Transverse colon (tissue), 4 donors: ENCODE measurements at regions not wholly inside any gene's neighbourhood (a gene's known extent, or its start where the extent isn't known, plus 50 kb on each side); places are given as distances from the start of the nearest gene placed in this dataset.

Experiments
- DNase-seq: peaks from one replicate; pipeline ENCODE4 v3.0.0-alpha.2; 2019
- H3K27ac ChIP-seq, 4 donors: fragments of 200-600 bp; sonication (generic); 2 replicates each; pipeline ENCODE4 v1.5.1; 2016 to 2018; ENCODE audit warnings: inconsistent platforms in 4 of 4
- H3K27me3 ChIP-seq: fragments of 200-600 bp; sonication (generic); 2 replicates; pipeline ENCODE4 v1.5.1; 2017; ENCODE audit warnings: inconsistent platforms
- H3K36me3 ChIP-seq, 4 donors: fragments of 200-600 bp; sonication (generic); 2 replicates each; pipeline ENCODE4 v1.5.1; 2017 to 2019; ENCODE audit warnings: inconsistent platforms in 4 of 4
- H3K4me1 ChIP-seq, 4 donors: fragments of 200-600 bp; sonication (generic); 2 replicates each; pipeline ENCODE4 v1.5.1; 2017 to 2020; ENCODE audit warnings: inconsistent platforms in 4 of 4
- H3K4me3 ChIP-seq, 4 donors: fragments of 200-600 bp; sonication (generic); 1 replicate in 1 of 4; 2 replicates in 3 of 4; pipeline versions ENCODE4 v1.5.1 to v1.6.1; 2017 to 2019; ENCODE audit warnings: inconsistent platforms in 4 of 4
- H3K9me3 ChIP-seq, 2 donors: fragments of 200-600 bp; sonication (generic); 2 replicates each; pipeline ENCODE4 v1.5.1; 2017 to 2019; ENCODE audit warnings: inconsistent platforms in 2 of 2
- CTCF ChIP-seq, 5 experiments: fragments of 200-600 bp in 3 of 5; fragments of 450-650 bp in 2 of 5; sonication (generic) in 3 of 5; IDR thresholded peaks; 1 replicate in 2 of 5; 2 replicates in 3 of 5; pipeline ENCODE4 v1.5.1; 2016 to 2017; ENCODE audit warnings: antibody characterized with exemption in 5 of 5, inconsistent platforms in 3 of 5, mild to moderate bottlenecking in 2 of 5, moderate library complexity in 1 of 5
- EP300 ChIP-seq: sonication (generic); formaldehyde crosslinking; IDR thresholded peaks from one replicate; pipeline ENCODE4 v1.6.1; 2017; ENCODE audit warnings: antibody characterized with exemption, low read depth
- POLR2A ChIP-seq: fragments of 450-650 bp; IDR thresholded peaks from one replicate; pipeline ENCODE4 v1.6.1; 2016; ENCODE audit warnings: antibody characterized with exemption, mild to moderate bottlenecking, moderate library complexity
- POLR2AphosphoS5 ChIP-seq, 3 donors: sonication (generic); formaldehyde crosslinking; IDR thresholded peaks; one replicate each; pipeline ENCODE4 v1.6.1; 2016; ENCODE audit warnings: antibody characterized with exemption in 3 of 3
- WGBS, 2 donors: methylation state at CpG; one replicate each; pipeline ENCODE4 v1.1.5; 2018; ENCODE audit warnings: low coverage in 1 of 2; 5-methylcytosine and 5-hydroxymethylcytosine counted together
- in situ Hi-C, 4 donors: fragments of 200-750 bp; cut with MboI; loops; one replicate each; pipeline versions ENCODE4 v1.15.0 to v1.15.1; 2017; ENCODE audit warnings: low sequenced_read_pairs in 3 of 4, low pct_ligation_motif_present in 1 of 4, low pct_unique_long_range_greater_than_20kb in 1 of 4
- intact Hi-C: fragments of 100-400 bp; cut with DNase I; formaldehyde crosslinking; loops from one replicate; pipeline ENCODE4 v1.15.1; 2023; ENCODE audit warnings: low total_unique reads

GRCh38 chr10:71031026-71031425 lies 142.7 kb upstream of the PCBD1 start:
- TF ChIP-seq POLR2A (no peak), POLR2AphosphoS5 (IDR thresholded peaks at IDR 0.05) (no peak), CTCF (IDR thresholded peaks at IDR 0.05) (no peak)
- no peak for DNase-seq
- intact Hi-C loops (no loop called here), in situ Hi-C loops (no loop called here)
- Histone ChIP-seq H3K27me3 (no peaks in the 10 kb centered on the region), H3K4me1 (no peaks in the 10 kb centered on the region), H3K9me3 (no peaks in the 10 kb centered on the region), H3K4me3 (no peak overlapping the region), H3K27ac (no peak overlapping the region), H3K36me3 (no peaks in the 10 kb centered on the region)
- 73% methylated on average over 4 of the region's 4 CpGs; no CpG with 5 or more reads in 1 of the 2 donors for WGBS, 2 donors

GRCh38 chr10:71031603-71032002 lies 143.2 kb upstream of the PCBD1 start:
- Histone ChIP-seq H3K36me3 (no peaks in the 10 kb centered on the region), H3K27ac (no peak overlapping the region), H3K9me3 (no peaks in the 10 kb centered on the region), H3K27me3 (no peaks in the 10 kb centered on the region), H3K4me3 (no peak overlapping the region), H3K4me1 (no peaks in the 10 kb centered on the region)
- TF ChIP-seq EP300 (no peak), CTCF (IDR thresholded peaks at IDR 0.05) (no peak), POLR2AphosphoS5 (IDR thresholded peaks at IDR 0.05) (no peak), POLR2A (no peak)
- 46 to 100% methylated on average over 1 to 2 of the region's 2 CpGs for WGBS, 2 donors
- intact Hi-C loops = no loop called here
- no peak for DNase-seq
- in situ Hi-C loops = no loop called here

- H3K27ac ChIP-seq = no peak overlapping the region
- TF ChIP-seq POLR2A (no peak), EP300 (no peak), POLR2AphosphoS5 (IDR thresholded peaks at IDR 0.05) (no peak), CTCF (IDR thresholded peaks at IDR 0.05) (no peak)
- in situ Hi-C loops = no loop called here
- WGBS, 2 donors = 90 to 91% methylated on average over 5 of the region's 5 CpGs
- no peaks in the 10 kb centered on the region for H3K4me1 ChIP-seq
- H3K9me3 ChIP-seq = no peaks in the 10 kb centered on the region
- intact Hi-C loops = no loop called here
- H3K36me3 ChIP-seq = no peaks in the 10 kb centered on the region
- DNase-seq = no peak
- no peak overlapping the region for H3K4me3 ChIP-seq
- no peaks in the 10 kb centered on the region for H3K27me3 ChIP-seq
These were observed 144.5 kb upstream of the PCBD1 start for GRCh38 chr10:71032887-71033286.

GRCh38 chr10:71033396-71033980 lies 145.1 kb upstream of the PCBD1 start:
- no peaks in the 10 kb centered on the region for H3K27me3 ChIP-seq
- TF ChIP-seq POLR2AphosphoS5 (IDR thresholded peaks at IDR 0.05) (no peak), EP300 (no peak), CTCF (IDR thresholded peaks at IDR 0.05) (no peak), POLR2A (no peak)
- H3K9me3 ChIP-seq = no peaks in the 10 kb centered on the region
- in situ Hi-C loops = no loop called here
- no peak overlapping the region for H3K27ac ChIP-seq
- H3K4me3 ChIP-seq = no peak overlapping the region
- intact Hi-C loops = no loop called here
- DNase-seq = no peak
- no peaks in the 10 kb centered on the region for H3K36me3 ChIP-seq
- WGBS, 2 donors = 87% methylated on average over 16 of the region's 16 CpGs; no CpG with 5 or more reads in 1 of the 2 donors
- no peaks in the 10 kb centered on the region for H3K4me1 ChIP-seq
